ENCODE measurements at regions not wholly inside any gene's neighbourhood (a gene's known extent, or its start where the extent isn't known, plus 50 kb on each side); places are given as distances from the start of the nearest gene placed in this dataset.
A peak's percentile ranks its signal among the peaks of the same experiment; 100 is the strongest.

- H3K27me3 ChIP-seq (replicated peaks; ENCODE audit: control insufficient read depth, insufficient read depth, low read length): no peaks in the 10 kb centered on the region
- no peak for DNase-seq (ENCODE audit: extremely low read depth, insufficient read length)
- no peak for TF ChIP-seq CTCF (IDR thresholded peaks at IDR 0.05; ENCODE audit: insufficient read depth, low read length, poor library complexity, severe bottlenecking)
Observed at GRCh38 chr2:150575861-150576260, 88.4 kb upstream of the RND3 start.

GRCh38 chr2:150572961-150573395 is 85.5 kb upstream of the RND3 start:
- Histone ChIP-seq H3K36me3 (ENCODE audit: control insufficient read depth, insufficient read depth, low read length) (no peaks in the 10 kb centered on the region), H3K27me3 (replicated peaks; ENCODE audit: control insufficient read depth, insufficient read depth, low read length) (no peaks in the 10 kb centered on the region), H3K4me3 (replicated peaks; ENCODE audit: low read depth, low read length) (no peak overlapping the region)
- no peak for TF ChIP-seq CTCF (IDR thresholded peaks at IDR 0.05; ENCODE audit: insufficient read depth, low read length, poor library complexity, severe bottlenecking)
- peak; percentile 41 for DNase-seq (ENCODE audit: extremely low read depth, insufficient read length)

More at GRCh38 chr2:150575861-150576260, 88.4 kb upstream of the RND3 start:
- Histone ChIP-seq H3K36me3 (ENCODE audit: control insufficient read depth, insufficient read depth, low read length) (no peaks in the 10 kb centered on the region), H3K4me3 (replicated peaks; ENCODE audit: low read depth, low read length) (no peak overlapping the region)

GRCh38 chr2:150572194-150572766 is 84.8 kb upstream of the RND3 start:
- H3K36me3 ChIP-seq (ENCODE audit: control insufficient read depth, insufficient read depth, low read length): no peaks in the 10 kb centered on the region
- DNase-seq (ENCODE audit: extremely low read depth, insufficient read length): no peak
- no peak overlapping the region for H3K4me3 ChIP-seq (replicated peaks; ENCODE audit: low read depth, low read length)
- TF ChIP-seq CTCF (IDR thresholded peaks at IDR 0.05; ENCODE audit: insufficient read depth, low read length, poor library complexity, severe bottlenecking): no peak
- no peaks in the 10 kb centered on the region for H3K27me3 ChIP-seq (replicated peaks; ENCODE audit: control insufficient read depth, insufficient read depth, low read length)

- Histone ChIP-seq H3K4me3 (replicated peaks; ENCODE audit: low read depth, low read length) (no peak overlapping the region), H3K27me3 (replicated peaks; ENCODE audit: control insufficient read depth, insufficient read depth, low read length) (no peaks in the 10 kb centered on the region), H3K36me3 (ENCODE audit: control insufficient read depth, insufficient read depth, low read length) (no peaks in the 10 kb centered on the region)
- DNase-seq (ENCODE audit: extremely low read depth, insufficient read length): no peak
- TF ChIP-seq CTCF (IDR thresholded peaks at IDR 0.05; ENCODE audit: insufficient read depth, low read length, poor library complexity, severe bottlenecking): no peak
Observed at GRCh38 chr2:150571121-150571520, 83.7 kb upstream of the RND3 start.

- no peak for TF ChIP-seq CTCF (IDR thresholded peaks at IDR 0.05; ENCODE audit: insufficient read depth, low read length, poor library complexity, severe bottlenecking)
- no peak for DNase-seq (ENCODE audit: extremely low read depth, insufficient read length)
- no peak overlapping the region for H3K4me3 ChIP-seq (replicated peaks; ENCODE audit: low read depth, low read length)
- H3K27me3 ChIP-seq (replicated peaks; ENCODE audit: control insufficient read depth, insufficient read depth, low read length): no peaks in the 10 kb centered on the region
- H3K36me3 ChIP-seq (ENCODE audit: control insufficient read depth, insufficient read depth, low read length): no peaks in the 10 kb centered on the region
Observed at GRCh38 chr2:150570712-150571111, 83.2 kb upstream of the RND3 start.

- no peak for TF ChIP-seq CTCF (IDR thresholded peaks at IDR 0.05; ENCODE audit: insufficient read depth, low read length, poor library complexity, severe bottlenecking)
- DNase-seq (ENCODE audit: extremely low read depth, insufficient read length): no peak
- no peaks in the 10 kb centered on the region for H3K27me3 ChIP-seq (replicated peaks; ENCODE audit: control insufficient read depth, insufficient read depth, low read length)
Observed at GRCh38 chr2:150569761-150570160, 82.3 kb upstream of the RND3 start.

More at GRCh38 chr2:150569761-150570160, 82.3 kb upstream of the RND3 start:
- Histone ChIP-seq H3K4me3 (replicated peaks; ENCODE audit: low read depth, low read length) (no peak overlapping the region), H3K36me3 (ENCODE audit: control insufficient read depth, insufficient read depth, low read length) (no peaks in the 10 kb centered on the region)

All from GM06990 (cell line).